Neural progenitor cell (in vitro differentiated cells): ENCODE measurements at regions not wholly inside any gene's neighbourhood (a gene's known extent, or its start where the extent isn't known, plus 50 kb on each side); places are given as distances from the start of the nearest gene placed in this dataset.

Experiments used
- small RNA-seq: library from RNA; depleted of rRNA; stranded (forward); fragments of <200 nt; gene quantifications from one replicate; pipeline ENCODE3, GENCODE V24; 2015

Small RNA genes lying in the stretch of these regions (small RNA-seq; reads per million reads assigned to genes)
- gene RF00100 (1,612 reads per million, percentile 99 among the genes with 10 or more reads in this experiment), gene RNU1-59P (0.23 reads per million, percentile 7 among the genes with 10 or more reads in this experiment)
